Lower leg skin (tissue), 3 donors: ENCODE measurements at regions not wholly inside any gene's neighbourhood (a gene's known extent, or its start where the extent isn't known, plus 50 kb on each side); places are given as distances from the start of the nearest gene placed in this dataset.

ENCODE experiments used
- CTCF ChIP-seq, 3 donors: fragments of 450-650 bp; IDR thresholded peaks; one replicate each; pipeline ENCODE4 v1.5.1; 2016; ENCODE audit warnings: antibody characterized with exemption in 3 of 3, mild to moderate bottlenecking in 3 of 3, moderate library complexity in 2 of 3
- POLR2A ChIP-seq, 2 donors: fragments of 450-650 bp; IDR thresholded peaks; one replicate each; pipeline ENCODE4 v1.6.1; 2016 to 2017; ENCODE audit warnings: antibody characterized with exemption in 2 of 2, mild to moderate bottlenecking in 1 of 2, moderate library complexity in 1 of 2

- TF ChIP-seq CTCF (IDR thresholded peaks at IDR 0.05) (no peak), POLR2A (IDR thresholded peaks at IDR 0.05) (no peak)
Measured at GRCh38 chr9:20111173-20111843, 322.5 kb upstream of the SLC24A2 start.
